ENCODE measurements at regions not wholly inside any gene's neighbourhood (a gene's known extent, or its start where the extent isn't known, plus 50 kb on each side); places are given as distances from the start of the nearest gene placed in this dataset.

DNA sequence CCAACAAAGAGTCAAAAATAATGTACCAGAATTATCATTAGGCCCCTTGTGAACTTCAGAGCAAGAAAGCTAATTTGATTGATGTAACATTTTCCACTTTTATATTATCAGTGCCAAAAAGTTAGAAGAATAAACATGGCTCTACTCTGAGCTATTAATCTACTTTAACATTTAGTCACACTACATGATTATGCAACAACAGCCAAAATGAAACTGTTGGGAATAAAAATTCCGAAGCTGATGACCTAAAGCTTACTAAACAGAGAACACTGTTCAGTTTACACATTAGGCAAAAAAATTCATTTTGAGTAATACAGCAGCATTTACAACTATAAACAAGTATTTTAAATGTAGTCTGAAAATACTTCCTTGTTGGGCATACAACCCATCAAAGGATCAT is 1134.1 kb downstream of the EPHA3 start:
- H3K27me3 ChIP-seq (ENCODE audit: control insufficient read depth in 4 of 4, insufficient read depth in 4 of 4, low read length in 3 of 4), result no peaks in the 10 kb centered on the region
- no peaks in the 10 kb centered on the region for H3K36me3 ChIP-seq (ENCODE audit: control insufficient read depth in 4 of 4, insufficient read depth in 3 of 4, low read depth in 1 of 4, low read length in 3 of 4)
- H3K9me3 ChIP-seq (ENCODE audit: control insufficient read depth in 4 of 4, low read length in 3 of 4), result peaks cover 0 to 2% (median 0%) of the 10 kb centered on the region in 4 donors
- no peaks in the 10 kb centered on the region for H3K4me1 ChIP-seq (ENCODE audit: control insufficient read depth in 4 of 4, insufficient read depth in 4 of 4, low read length in 3 of 4)
- H3K9ac ChIP-seq (ENCODE audit: low read depth in 1 of 2, low read length in 2 of 2), result no peak overlapping the region
- H3K27ac ChIP-seq (ENCODE audit: low read depth in 1 of 2, low read length in 2 of 2), result no peak overlapping the region
- TF ChIP-seq, protein P1, sequence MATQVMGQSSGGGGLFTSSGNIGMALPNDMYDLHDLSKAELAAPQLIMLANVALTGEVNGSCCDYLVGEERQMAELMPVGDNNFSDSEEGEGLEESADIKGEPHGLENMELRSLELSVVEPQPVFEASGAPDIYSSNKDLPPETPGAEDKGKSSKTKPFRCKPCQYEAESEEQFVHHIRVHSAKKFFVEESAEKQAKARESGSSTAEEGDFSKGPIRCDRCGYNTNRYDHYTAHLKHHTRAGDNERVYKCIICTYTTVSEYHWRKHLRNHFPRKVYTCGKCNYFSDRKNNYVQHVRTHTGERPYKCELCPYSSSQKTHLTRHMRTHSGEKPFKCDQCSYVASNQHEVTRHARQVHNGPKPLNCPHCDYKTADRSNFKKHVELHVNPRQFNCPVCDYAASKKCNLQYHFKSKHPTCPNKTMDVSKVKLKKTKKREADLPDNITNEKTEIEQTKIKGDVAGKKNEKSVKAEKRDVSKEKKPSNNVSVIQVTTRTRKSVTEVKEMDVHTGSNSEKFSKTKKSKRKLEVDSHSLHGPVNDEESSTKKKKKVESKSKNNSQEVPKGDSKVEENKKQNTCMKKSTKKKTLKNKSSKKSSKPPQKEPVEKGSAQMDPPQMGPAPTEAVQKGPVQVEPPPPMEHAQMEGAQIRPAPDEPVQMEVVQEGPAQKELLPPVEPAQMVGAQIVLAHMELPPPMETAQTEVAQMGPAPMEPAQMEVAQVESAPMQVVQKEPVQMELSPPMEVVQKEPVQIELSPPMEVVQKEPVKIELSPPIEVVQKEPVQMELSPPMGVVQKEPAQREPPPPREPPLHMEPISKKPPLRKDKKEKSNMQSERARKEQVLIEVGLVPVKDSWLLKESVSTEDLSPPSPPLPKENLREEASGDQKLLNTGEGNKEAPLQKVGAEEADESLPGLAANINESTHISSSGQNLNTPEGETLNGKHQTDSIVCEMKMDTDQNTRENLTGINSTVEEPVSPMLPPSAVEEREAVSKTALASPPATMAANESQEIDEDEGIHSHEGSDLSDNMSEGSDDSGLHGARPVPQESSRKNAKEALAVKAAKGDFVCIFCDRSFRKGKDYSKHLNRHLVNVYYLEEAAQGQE (IDR thresholded peaks at IDR 0.05), result no peak
- TF ChIP-seq, protein P2, sequence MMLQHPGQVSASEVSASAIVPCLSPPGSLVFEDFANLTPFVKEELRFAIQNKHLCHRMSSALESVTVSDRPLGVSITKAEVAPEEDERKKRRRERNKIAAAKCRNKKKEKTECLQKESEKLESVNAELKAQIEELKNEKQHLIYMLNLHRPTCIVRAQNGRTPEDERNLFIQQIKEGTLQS (IDR thresholded peaks at IDR 0.05), result no peak
- TF ChIP-seq TAF1 (conservative IDR thresholded peaks at IDR 0.05) (no peak), FOXA2 (IDR thresholded peaks at IDR 0.05) (no peak), EGR1 (IDR thresholded peaks at IDR 0.05; ENCODE audit: low read depth in 2 of 2) (no peak), GABPA (IDR thresholded peaks at IDR 0.05 in 1 of 2, conservative IDR thresholded peaks at IDR 0.05 in 1 of 2) (no peak), RAD21 (IDR thresholded peaks at IDR 0.05) (no peak), NR2F2 (IDR thresholded peaks at IDR 0.05) (no peak), HNF4G (IDR thresholded peaks at IDR 0.05) (no peak), HNF4A (conservative IDR thresholded peaks at IDR 0.05) (no peak), SP1 (IDR thresholded peaks at IDR 0.05) (no peak), RXRA (IDR thresholded peaks at IDR 0.05) (no peak)
- TF ChIP-seq, protein P3, sequence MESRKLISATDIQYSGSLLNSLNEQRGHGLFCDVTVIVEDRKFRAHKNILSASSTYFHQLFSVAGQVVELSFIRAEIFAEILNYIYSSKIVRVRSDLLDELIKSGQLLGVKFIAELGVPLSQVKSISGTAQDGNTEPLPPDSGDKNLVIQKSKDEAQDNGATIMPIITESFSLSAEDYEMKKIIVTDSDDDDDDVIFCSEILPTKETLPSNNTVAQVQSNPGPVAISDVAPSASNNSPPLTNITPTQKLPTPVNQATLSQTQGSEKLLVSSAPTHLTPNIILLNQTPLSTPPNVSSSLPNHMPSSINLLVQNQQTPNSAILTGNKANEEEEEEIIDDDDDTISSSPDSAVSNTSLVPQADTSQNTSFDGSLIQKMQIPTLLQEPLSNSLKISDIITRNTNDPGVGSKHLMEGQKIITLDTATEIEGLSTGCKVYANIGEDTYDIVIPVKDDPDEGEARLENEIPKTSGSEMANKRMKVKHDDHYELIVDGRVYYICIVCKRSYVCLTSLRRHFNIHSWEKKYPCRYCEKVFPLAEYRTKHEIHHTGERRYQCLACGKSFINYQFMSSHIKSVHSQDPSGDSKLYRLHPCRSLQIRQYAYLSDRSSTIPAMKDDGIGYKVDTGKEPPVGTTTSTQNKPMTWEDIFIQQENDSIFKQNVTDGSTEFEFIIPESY (IDR thresholded peaks at IDR 0.05), result no peak
- TF ChIP-seq, protein P4, sequence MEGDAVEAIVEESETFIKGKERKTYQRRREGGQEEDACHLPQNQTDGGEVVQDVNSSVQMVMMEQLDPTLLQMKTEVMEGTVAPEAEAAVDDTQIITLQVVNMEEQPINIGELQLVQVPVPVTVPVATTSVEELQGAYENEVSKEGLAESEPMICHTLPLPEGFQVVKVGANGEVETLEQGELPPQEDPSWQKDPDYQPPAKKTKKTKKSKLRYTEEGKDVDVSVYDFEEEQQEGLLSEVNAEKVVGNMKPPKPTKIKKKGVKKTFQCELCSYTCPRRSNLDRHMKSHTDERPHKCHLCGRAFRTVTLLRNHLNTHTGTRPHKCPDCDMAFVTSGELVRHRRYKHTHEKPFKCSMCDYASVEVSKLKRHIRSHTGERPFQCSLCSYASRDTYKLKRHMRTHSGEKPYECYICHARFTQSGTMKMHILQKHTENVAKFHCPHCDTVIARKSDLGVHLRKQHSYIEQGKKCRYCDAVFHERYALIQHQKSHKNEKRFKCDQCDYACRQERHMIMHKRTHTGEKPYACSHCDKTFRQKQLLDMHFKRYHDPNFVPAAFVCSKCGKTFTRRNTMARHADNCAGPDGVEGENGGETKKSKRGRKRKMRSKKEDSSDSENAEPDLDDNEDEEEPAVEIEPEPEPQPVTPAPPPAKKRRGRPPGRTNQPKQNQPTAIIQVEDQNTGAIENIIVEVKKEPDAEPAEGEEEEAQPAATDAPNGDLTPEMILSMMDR (IDR thresholded peaks at IDR 0.05; ENCODE audit: low read depth, low read length, missing input control), result no peak
- TF ChIP-seq, protein P5, sequence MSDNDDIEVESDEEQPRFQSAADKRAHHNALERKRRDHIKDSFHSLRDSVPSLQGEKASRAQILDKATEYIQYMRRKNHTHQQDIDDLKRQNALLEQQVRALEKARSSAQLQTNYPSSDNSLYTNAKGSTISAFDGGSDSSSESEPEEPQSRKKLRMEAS (IDR thresholded peaks at IDR 0.05), result no peak
- DNase-seq (ENCODE audit: low spot score), result no peak
- WGBS, result 59% methylated on average over 1 of the region's 1 CpG
- H3K4me3 ChIP-seq (ENCODE audit: low read depth in 1 of 3, low read length in 3 of 3), result no peak overlapping the region

DNA sequence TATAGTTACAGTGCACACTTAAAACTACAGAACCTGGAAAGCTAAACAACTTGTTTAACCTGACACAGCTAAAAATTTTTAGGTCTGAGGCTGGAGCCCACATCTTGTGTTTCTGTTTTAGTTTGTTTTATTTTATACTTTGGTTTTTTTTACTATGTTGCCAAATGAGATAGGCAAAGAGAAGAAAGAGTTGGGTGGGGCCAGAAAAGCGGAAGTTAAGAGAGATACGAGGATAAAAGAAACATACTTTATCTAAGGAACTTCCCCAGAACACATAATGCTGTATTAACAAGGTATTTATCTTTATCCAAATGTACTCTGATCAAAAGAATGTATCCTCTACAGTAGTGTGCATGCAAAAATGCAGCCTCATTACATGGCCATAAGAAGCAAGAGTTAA is 1145.7 kb downstream of the EPHA3 start:
- no peaks in the 10 kb centered on the region for H3K36me3 ChIP-seq (ENCODE audit: control insufficient read depth in 4 of 4, insufficient read depth in 3 of 4, low read depth in 1 of 4, low read length in 3 of 4)
- H3K9me3 ChIP-seq (ENCODE audit: control insufficient read depth in 4 of 4, low read length in 3 of 4), result no peaks in the 10 kb centered on the region
- no peak for TF ChIP-seq EGR1 (IDR thresholded peaks at IDR 0.05; ENCODE audit: low read depth in 2 of 2)
- TF ChIP-seq, protein P1 (IDR thresholded peaks at IDR 0.05), result no peak
- TF ChIP-seq FOXA1 (IDR thresholded peaks at IDR 0.05), result no peak
- TF ChIP-seq, protein P2 (IDR thresholded peaks at IDR 0.05), result no peak
- TF ChIP-seq YY1 (IDR thresholded peaks at IDR 0.05), result no peak
- no peak for TF ChIP-seq JUND (IDR thresholded peaks at IDR 0.05)
- TF ChIP-seq RXRA (IDR thresholded peaks at IDR 0.05), result no peak
- TF ChIP-seq HNF4A (conservative IDR thresholded peaks at IDR 0.05), result no peak
- TF ChIP-seq RAD21 (IDR thresholded peaks at IDR 0.05), result no peak
- no peaks in the 10 kb centered on the region for H3K27me3 ChIP-seq (ENCODE audit: control insufficient read depth in 4 of 4, insufficient read depth in 4 of 4, low read length in 3 of 4)
- H3K27ac ChIP-seq (ENCODE audit: low read depth in 1 of 2, low read length in 2 of 2), result no peak overlapping the region
- H3K9ac ChIP-seq (ENCODE audit: low read depth in 1 of 2, low read length in 2 of 2), result no peak overlapping the region
- WGBS, result 47% methylated on average over 2 of the region's 2 CpGs
- no peak for DNase-seq (ENCODE audit: low spot score)
- H3K4me1 ChIP-seq (ENCODE audit: control insufficient read depth in 4 of 4, insufficient read depth in 4 of 4, low read length in 3 of 4), result no peaks in the 10 kb centered on the region
- H3K4me3 ChIP-seq (ENCODE audit: low read depth in 1 of 3, low read length in 3 of 3), result no peak overlapping the region
